Coronary artery (tissue), 2 donors: ENCODE measurements at regions not wholly inside any gene's neighbourhood (a gene's known extent, or its start where the extent isn't known, plus 50 kb on each side); places are given as distances from the start of the nearest gene placed in this dataset.

Experiments used
- DNase-seq: peaks from one replicate; pipeline ENCODE4 v3.0.0-alpha.2; 2017; ENCODE audit warnings: low spot score
- H3K27ac ChIP-seq, 2 donors: fragments of 200-600 bp; sonication (generic); one replicate each; pipeline ENCODE4 v1.5.1; 2016 to 2019
- H3K4me3 ChIP-seq: fragments of 200-600 bp; sonication (generic); 2 replicates; pipeline ENCODE4 v1.5.1; 2016; ENCODE audit warnings: mild to moderate bottlenecking, moderate library complexity
- CTCF ChIP-seq: fragments of 200-600 bp; sonication (generic); IDR thresholded peaks from one replicate; pipeline ENCODE4 v1.5.1; 2019; ENCODE audit warnings: antibody characterized with exemption

GRCh38 chr17:36825113-36825512 lies 112.2 kb upstream of the LHX1 start:
- H3K4me3 ChIP-seq: no peak overlapping the region
- no peak for DNase-seq
- no peak overlapping the region for H3K27ac ChIP-seq
- TF ChIP-seq CTCF: no peak

DNA sequence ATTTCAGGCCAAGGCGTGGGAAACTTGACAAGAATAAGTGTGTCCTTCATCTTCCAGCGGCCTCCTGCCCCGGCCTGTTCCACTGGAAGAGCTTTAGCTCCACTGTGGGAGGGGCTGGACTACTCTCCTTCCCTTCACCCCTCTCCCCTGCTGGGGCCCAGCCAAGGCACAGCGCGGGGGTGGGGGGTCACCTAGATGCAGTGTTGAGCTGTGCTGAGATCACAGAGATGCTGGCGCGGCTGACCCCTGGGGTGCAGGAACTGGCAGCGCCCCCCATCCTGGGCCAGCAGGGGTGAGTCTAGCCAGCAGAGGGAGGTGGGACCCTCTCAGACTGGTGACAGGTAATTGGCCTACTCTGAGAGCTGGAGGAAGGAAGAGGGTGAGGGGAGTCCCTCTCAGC lies 111.8 kb upstream of the LHX1 start:
- Histone ChIP-seq H3K4me3 (no peak overlapping the region), H3K27ac (no peak overlapping the region)
- DNase-seq: no peak
- TF ChIP-seq CTCF: no peak

- Histone ChIP-seq H3K27ac (no peak overlapping the region), H3K4me3 (no peak overlapping the region)
- no peak for DNase-seq
- no peak for TF ChIP-seq CTCF
Measured at GRCh38 chr17:36825951-36826350, 111.3 kb upstream of the LHX1 start.

GRCh38 chr17:36827081-36827480 lies 110.2 kb upstream of the LHX1 start:
- TF ChIP-seq CTCF: no peak
- no peak for DNase-seq
- Histone ChIP-seq H3K4me3 (no peak overlapping the region), H3K27ac (no peak overlapping the region)

DNA sequence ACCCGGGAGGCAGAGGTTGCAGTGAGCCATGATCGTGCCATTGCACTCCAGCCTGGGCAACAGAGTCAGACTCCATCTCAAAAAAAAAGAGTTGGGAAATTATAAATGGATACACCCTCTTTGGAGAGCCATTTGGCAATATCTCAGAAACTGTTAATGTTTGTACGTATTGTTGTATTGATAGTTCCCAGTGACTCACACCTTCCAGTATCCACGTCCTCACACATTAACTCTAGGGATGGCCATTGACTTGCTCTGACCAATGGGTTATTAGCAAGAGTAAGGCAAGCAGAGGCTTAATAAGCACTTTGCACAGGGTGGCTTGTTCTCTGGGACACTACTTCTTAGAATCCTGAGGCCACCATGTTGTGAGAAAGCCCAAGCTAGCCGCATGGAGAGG lies 107.6 kb upstream of the LHX1 start:
- no peak overlapping the region for H3K4me3 ChIP-seq
- DNase-seq: no peak
- H3K27ac ChIP-seq: no peak overlapping the region
- no peak for TF ChIP-seq CTCF

- Histone ChIP-seq H3K4me3 (no peak overlapping the region), H3K27ac (no peak overlapping the region)
- TF ChIP-seq CTCF: no peak
- no peak for DNase-seq
Measured at GRCh38 chr17:36833279-36833678, 104.0 kb upstream of the LHX1 start.

DNA sequence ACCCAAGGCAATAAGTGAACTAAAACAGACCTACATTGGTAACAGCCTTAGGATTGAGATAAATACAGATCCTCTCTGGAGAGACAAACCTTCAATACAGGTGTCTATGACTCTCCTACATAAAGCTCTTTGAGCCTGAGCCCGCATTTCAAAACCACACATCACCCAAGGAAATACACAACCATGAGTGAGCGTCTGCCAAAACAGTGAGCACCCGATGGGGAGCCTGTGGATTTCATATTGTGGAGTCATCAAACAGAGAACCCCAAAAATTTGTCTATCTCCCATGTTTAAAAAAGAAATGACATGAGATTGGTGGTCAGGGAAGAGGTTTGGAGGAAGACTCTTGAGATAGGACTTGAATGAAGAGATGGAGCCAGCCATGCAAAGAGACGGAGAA lies 102.2 kb upstream of the LHX1 start:
- H3K27ac ChIP-seq: no peak overlapping the region
- no peak overlapping the region for H3K4me3 ChIP-seq
- no peak for TF ChIP-seq CTCF
- DNase-seq: no peak
